Muscle layer of duodenum (tissue), 2 donors: ENCODE measurements at regions not wholly inside any gene's neighbourhood (a gene's known extent, or its start where the extent isn't known, plus 50 kb on each side); places are given as distances from the start of the nearest gene placed in this dataset.

Experiments
- H3K27ac ChIP-seq: one replicate; pipeline ENCODE4 v1.7.0; 2013; ENCODE audit warnings: mild to moderate bottlenecking, low read length
- H3K27me3 ChIP-seq: one replicate; pipeline ENCODE4 v1.7.0; 2013; ENCODE audit warnings: low read depth, mild to moderate bottlenecking, control low read depth, low read length
- H3K36me3 ChIP-seq, 2 donors: one replicate each; pipeline ENCODE4 v1.7.0; 2013; ENCODE audit warnings: low read length in 2 of 2, control low read depth in 1 of 2, mild to moderate bottlenecking in 1 of 2; ENCODE audit not compliant: insufficient read depth in 2 of 2, control insufficient read depth in 1 of 2
- H3K4me1 ChIP-seq, 2 donors: one replicate each; pipeline ENCODE4 v1.7.0; 2013; ENCODE audit warnings: low read length in 2 of 2, mild to moderate bottlenecking in 2 of 2, control low read depth in 1 of 2, moderate library complexity in 1 of 2; ENCODE audit not compliant: insufficient read depth in 2 of 2, control insufficient read depth in 1 of 2
- H3K4me3 ChIP-seq, 2 donors: one replicate each; pipeline ENCODE4 v1.7.0; 2013; ENCODE audit warnings: low read length in 2 of 2, low read depth in 1 of 2, mild to moderate bottlenecking in 1 of 2
- H3K9me3 ChIP-seq, 2 donors: one replicate each; pipeline ENCODE4 v1.7.0; 2013; ENCODE audit warnings: low read length in 2 of 2, control low read depth in 1 of 2, mild to moderate bottlenecking in 1 of 2; ENCODE audit not compliant: control insufficient read depth in 1 of 2
- donor health status: healthy.

GRCh38 chr2:22996911-22997310 lies 388.1 kb upstream of the KLHL29 start:
- H3K4me3 ChIP-seq, result no peak overlapping the region
- no peak overlapping the region for H3K27ac ChIP-seq
- no peaks in the 10 kb centered on the region for H3K27me3 ChIP-seq
- H3K4me1 ChIP-seq, result no peaks in the 10 kb centered on the region
- no peaks in the 10 kb centered on the region for H3K36me3 ChIP-seq
- no peaks in the 10 kb centered on the region for H3K9me3 ChIP-seq

GRCh38 chr2:22998359-22998758 lies 386.6 kb upstream of the KLHL29 start:
- no peaks in the 10 kb centered on the region for H3K27me3 ChIP-seq
- no peak overlapping the region for H3K4me3 ChIP-seq
- no peak overlapping the region for H3K27ac ChIP-seq
- no peaks in the 10 kb centered on the region for H3K9me3 ChIP-seq
- H3K36me3 ChIP-seq, result no peaks in the 10 kb centered on the region
- no peaks in the 10 kb centered on the region for H3K4me1 ChIP-seq

- H3K9me3 ChIP-seq, result no peaks in the 10 kb centered on the region
- no peak overlapping the region for H3K27ac ChIP-seq
- no peaks in the 10 kb centered on the region for H3K4me1 ChIP-seq
- no peak overlapping the region for H3K4me3 ChIP-seq
- no peaks in the 10 kb centered on the region for H3K36me3 ChIP-seq
- H3K27me3 ChIP-seq, result no peaks in the 10 kb centered on the region
Measured at GRCh38 chr2:22999951-23000350, 385.0 kb upstream of the KLHL29 start.

- Histone ChIP-seq H3K4me1 (no peaks in the 10 kb centered on the region), H3K4me3 (no peak overlapping the region), H3K9me3 (no peaks in the 10 kb centered on the region), H3K27ac (no peak overlapping the region), H3K36me3 (no peaks in the 10 kb centered on the region), H3K27me3 (no peaks in the 10 kb centered on the region)
Measured at GRCh38 chr2:23002234-23002633, 382.7 kb upstream of the KLHL29 start.

GRCh38 chr2:23005469-23005868 lies 379.5 kb upstream of the KLHL29 start:
- H3K4me3 ChIP-seq, result no peak overlapping the region
- H3K36me3 ChIP-seq, result no peaks in the 10 kb centered on the region
- no peaks in the 10 kb centered on the region for H3K9me3 ChIP-seq
- no peak overlapping the region for H3K27ac ChIP-seq
- no peaks in the 10 kb centered on the region for H3K27me3 ChIP-seq
- peaks cover 0 to 16% of the 10 kb centered on the region in 2 donors for H3K4me1 ChIP-seq

- Histone ChIP-seq H3K36me3 (no peaks in the 10 kb centered on the region), H3K27ac (no peak overlapping the region), H3K4me3 (no peak overlapping the region), H3K4me1 (peaks cover 0 to 16% of the 10 kb centered on the region in 2 donors), H3K27me3 (no peaks in the 10 kb centered on the region), H3K9me3 (no peaks in the 10 kb centered on the region)
Measured at GRCh38 chr2:23007631-23008235, 377.2 kb upstream of the KLHL29 start.

- Histone ChIP-seq H3K4me1 (peaks cover 0 to 16% of the 10 kb centered on the region in 2 donors), H3K4me3 (no peak overlapping the region)
Measured at GRCh38 chr2:23008440-23008839, 376.5 kb upstream of the KLHL29 start.

GRCh38 chr2:23008951-23009350 lies 376.0 kb upstream of the KLHL29 start:
- H3K4me1 ChIP-seq, result peaks cover 0 to 16% of the 10 kb centered on the region in 2 donors
- H3K4me3 ChIP-seq, result no peak overlapping the region
- no peak overlapping the region for H3K27ac ChIP-seq
- no peaks in the 10 kb centered on the region for H3K27me3 ChIP-seq
- no peaks in the 10 kb centered on the region for H3K9me3 ChIP-seq
- H3K36me3 ChIP-seq, result no peaks in the 10 kb centered on the region

More at GRCh38 chr2:23008440-23008839, 376.5 kb upstream of the KLHL29 start:
- Histone ChIP-seq H3K9me3 (no peaks in the 10 kb centered on the region), H3K27me3 (no peaks in the 10 kb centered on the region), H3K36me3 (no peaks in the 10 kb centered on the region), H3K27ac (no peak overlapping the region)

- Histone ChIP-seq H3K4me3 (no peak overlapping the region), H3K27ac (no peak overlapping the region), H3K27me3 (no peaks in the 10 kb centered on the region), H3K36me3 (no peaks in the 10 kb centered on the region), H3K9me3 (no peaks in the 10 kb centered on the region), H3K4me1 (peaks cover 0 to 16% of the 10 kb centered on the region in 2 donors)
Measured at GRCh38 chr2:23009545-23010149, 375.3 kb upstream of the KLHL29 start.

GRCh38 chr2:23012499-23012898 lies 372.5 kb upstream of the KLHL29 start:
- Histone ChIP-seq H3K4me3 (no peak overlapping the region), H3K27ac (no peak overlapping the region), H3K9me3 (no peaks in the 10 kb centered on the region), H3K27me3 (no peaks in the 10 kb centered on the region), H3K36me3 (no peaks in the 10 kb centered on the region), H3K4me1 (peaks cover 0 to 16% of the 10 kb centered on the region in 2 donors)

GRCh38 chr2:23015651-23016200 lies 369.3 kb upstream of the KLHL29 start:
- no peaks in the 10 kb centered on the region for H3K36me3 ChIP-seq
- no peaks in the 10 kb centered on the region for H3K27me3 ChIP-seq
- no peaks in the 10 kb centered on the region for H3K9me3 ChIP-seq
- no peaks in the 10 kb centered on the region for H3K4me1 ChIP-seq
- no peak overlapping the region for H3K27ac ChIP-seq
- H3K4me3 ChIP-seq, result no peak overlapping the region
